HCT116 (cell line): ENCODE measurements at regions not wholly inside any gene's neighbourhood (a gene's known extent, or its start where the extent isn't known, plus 50 kb on each side); places are given as distances from the start of the nearest gene placed in this dataset.

ENCODE experiments used
- ATAC-seq: fragments of 200-7000 bp; cut with Tn5 transposase; 2 replicates; pipeline ENCODE4 v1.9.1; 2020; ENCODE audit warnings: mild to moderate bottlenecking, moderate library complexity
- BruUV-seq: library from RNA; stranded (reverse); fragments of 400-500 nt; replicated peaks from 2 replicates; lab custom pipeline; 2021; lab: Mats Ljungman, UMichigan
- CTCF ChIA-PET: fragments of 300-600 bp; sonication (Branson Sonifier 250); formaldehyde crosslinking; loops from one replicate; lab custom pipeline; 2021; ENCODE audit warnings: antibody characterized with exemption; lab: Charles Lee
- POLR2A ChIA-PET: fragments of 300-600, 350-600 bp; sonication (Branson Sonifier 250); formaldehyde crosslinking; loops from one replicate; lab custom pipeline; 2021; ENCODE audit warnings: antibody characterized with exemption; lab: Charles Lee
- RAD21 ChIA-PET, 2 experiments: fragments of 300-600 bp; sonication (Branson Sonifier 250); formaldehyde crosslinking; loops; one replicate each; lab custom pipeline; 2023; ENCODE audit warnings: low total read pairs in 2 of 2; ENCODE audit not compliant: uncharacterized antibody in 2 of 2, unreplicated experiment in 2 of 2, low non-redundant PET in 1 of 2; lab: Charles Lee
- DNase-seq: peaks from one replicate; pipeline ENCODE4 v3.0.0-alpha.2; 2010; ENCODE audit warnings: low read depth, low spot score
- H2AFZ ChIP-seq: fragments of 200-600 bp; shearing (Covaris generic), sonication (generic); 2 replicates; pipeline ENCODE4 v1.6.1; 2017; ENCODE audit warnings: low read depth, mixed run types, mixed read lengths, antibody characterized with exemption, low read length; ENCODE audit not compliant: poor library complexity, severe bottlenecking
- H3K27ac ChIP-seq: 2 replicates; pipeline ENCODE4 v1.5.1; 2012; ENCODE audit warnings: low read depth, low read length
- H3K27me3 ChIP-seq: fragments of 200-600 bp; sonication (generic); 2 replicates; pipeline ENCODE4 v1.6.1; 2016; ENCODE audit warnings: mixed run types, low read length, mixed read lengths; ENCODE audit not compliant: insufficient read depth
- H3K36me3 ChIP-seq, 2 experiments: fragments of 200-500 bp in 1 of 2; fragments of 200-600 bp in 1 of 2; sonication (Bioruptor generic) in 1 of 2; sonication (generic) in 1 of 2; 2 replicates each; pipeline versions ENCODE4 v1.5.1 to v1.6.1; 2014 to 2016; ENCODE audit warnings: low read length in 2 of 2, inconsistent platforms in 1 of 2, mixed read lengths in 1 of 2, mixed run types in 1 of 2; ENCODE audit not compliant: insufficient read depth in 2 of 2, control insufficient read depth in 1 of 2
- H3K4me1 ChIP-seq, 2 experiments: fragments of 200-600 bp in 1 of 2; sonication (generic) in 1 of 2; 2 replicates each; pipeline versions ENCODE4 v1.5.1 to v1.6.1; 2012 to 2017; ENCODE audit warnings: low read length in 2 of 2, inconsistent platforms in 1 of 2, mild to moderate bottlenecking in 1 of 2, mixed read lengths in 1 of 2, mixed run types in 1 of 2, moderate library complexity in 1 of 2; ENCODE audit not compliant: insufficient read depth in 2 of 2, control insufficient read depth in 1 of 2
- H3K4me2 ChIP-seq: fragments of 200-600 bp; sonication (generic); 2 replicates; pipeline ENCODE4 v1.6.1; 2017; ENCODE audit warnings: mixed run types, low read length, mixed read lengths
- H3K4me3 ChIP-seq, 2 experiments: fragments of 200-600 bp in 1 of 2; sonication (generic) in 1 of 2; replicated peaks in 1 of 2; 2 replicates each; pipeline ENCODE4 v1.5.1; 2011 to 2016; ENCODE audit warnings: low read length in 2 of 2, control low read depth in 1 of 2, low read depth in 1 of 2, mild to moderate bottlenecking in 1 of 2, mixed read lengths in 1 of 2, mixed run types in 1 of 2
- H3K79me2 ChIP-seq: fragments of 200-600 bp; sonication (generic); 2 replicates; pipeline ENCODE4 v1.6.1; 2017; ENCODE audit warnings: mild to moderate bottlenecking, mixed run types, low read length, moderate library complexity, mixed read lengths; ENCODE audit not compliant: insufficient read depth
- H3K9ac ChIP-seq: fragments of 200-600 bp; sonication (generic); 2 replicates; pipeline ENCODE4 v1.6.1; 2016; ENCODE audit warnings: low read length, mixed read lengths
- H3K9me2 ChIP-seq: fragments of 200-600 bp; sonication (generic), shearing (Covaris generic); 2 replicates; pipeline ENCODE4 v1.6.1; 2017; ENCODE audit warnings: mixed run types, mild to moderate bottlenecking, moderate library complexity; ENCODE audit not compliant: insufficient read depth
- H3K9me3 ChIP-seq, 2 experiments: fragments of 200-500 bp in 1 of 2; fragments of 200-600 bp in 1 of 2; sonication (Bioruptor generic) in 1 of 2; sonication (generic) in 1 of 2; 2 replicates each; pipeline ENCODE4 v1.6.1; 2014 to 2017; ENCODE audit warnings: low read length in 2 of 2, mixed read lengths in 2 of 2, inconsistent platforms in 1 of 2, low read depth in 1 of 2, mild to moderate bottlenecking in 1 of 2, mixed run types in 1 of 2, moderate library complexity in 1 of 2; ENCODE audit not compliant: control insufficient read depth in 1 of 2, insufficient read depth in 1 of 2
- H4K20me1 ChIP-seq: fragments of 200-600 bp; sonication (generic), shearing (Covaris generic); 2 replicates; pipeline ENCODE4 v1.6.1; 2017; ENCODE audit warnings: mixed run types, mild to moderate bottlenecking, moderate library complexity; ENCODE audit not compliant: insufficient read depth
- CBX3 ChIP-seq: IDR thresholded peaks from 2 replicates; pipeline ENCODE4 v1.6.1; 2012; ENCODE audit warnings: low read depth
- EGR1 ChIP-seq: IDR thresholded peaks from 2 replicates; pipeline ENCODE4 v1.6.1; 2012; ENCODE audit warnings: low read depth
- ELF1 ChIP-seq: IDR thresholded peaks from 2 replicates; pipeline ENCODE4 v1.6.1; 2012; ENCODE audit warnings: low read depth, borderline replicate concordance
- EZH2 ChIP-seq: fragments of 200-600 bp; sonication (generic); IDR thresholded peaks from 2 replicates; pipeline ENCODE4 v1.6.1; 2017; ENCODE audit warnings: antibody characterized with exemption, mixed run types
- EZH2phosphoT487 ChIP-seq: fragments of 200-600 bp; IDR thresholded peaks from 2 replicates; pipeline ENCODE4 v1.6.1; 2018; ENCODE audit warnings: antibody characterized with exemption, borderline replicate concordance
- FOSL1 ChIP-seq: IDR thresholded peaks from 2 replicates; pipeline ENCODE4 v1.6.1; 2012; ENCODE audit warnings: low read depth
- JUND ChIP-seq: IDR thresholded peaks from 2 replicates; pipeline ENCODE4 v1.6.1; 2012
- POLR2A ChIP-seq: IDR thresholded peaks from 2 replicates; pipeline ENCODE4 v1.7.0; 2011; ENCODE audit warnings: borderline replicate concordance; ENCODE audit not compliant: insufficient read depth, insufficient read length; ENCODE audit errors: extremely low read depth
- POLR2AphosphoS5 ChIP-seq: IDR thresholded peaks from 2 replicates; pipeline ENCODE4 v1.6.1; 2011; ENCODE audit warnings: mild to moderate bottlenecking, low read depth, low read length, moderate library complexity
- RAD21 ChIP-seq: IDR thresholded peaks from 2 replicates; pipeline ENCODE4 v1.6.1; 2012; ENCODE audit warnings: low read depth, mild to moderate bottlenecking
- SIN3A ChIP-seq: IDR thresholded peaks from 2 replicates; pipeline ENCODE4 v1.6.1; 2012; ENCODE audit warnings: low read depth
- SP1 ChIP-seq: IDR thresholded peaks from 2 replicates; pipeline ENCODE4 v1.6.1; 2012; ENCODE audit warnings: low read depth
- SRF ChIP-seq: IDR thresholded peaks from 2 replicates; pipeline ENCODE4 v1.6.1; 2012; ENCODE audit warnings: low read depth
- TCF7L2 ChIP-seq: IDR thresholded peaks from 2 replicates; pipeline ENCODE4 v1.7.0; 2011; ENCODE audit warnings: borderline replicate concordance, inconsistent platforms; ENCODE audit not compliant: insufficient read depth, insufficient read length; ENCODE audit errors: extremely low read depth
- YY1 ChIP-seq: IDR thresholded peaks from 2 replicates; pipeline ENCODE4 v1.6.1; 2011; ENCODE audit warnings: low read length, low read depth, moderate library complexity, mild to moderate bottlenecking; ENCODE audit not compliant: insufficient replicate concordance; ENCODE audit errors: extremely low read depth
- intact Hi-C: fragments of 100-400 bp; cut with micrococcal nuclease; formaldehyde crosslinking; loops from 2 replicates; pipeline ENCODE4 v1.10.0; 2022
- TF ChIP-seq, protein P1 (sequence below), 3 experiments: fragments of 200-600 bp in 1 of 3; sonication (generic) in 1 of 3; IDR thresholded peaks in 2 of 3; conservative IDR thresholded peaks in 1 of 3; 2 replicates each; pipeline ENCODE4 v1.5.1; 2012 to 2017; ENCODE audit warnings: low read depth in 2 of 3, low read length in 2 of 3, antibody characterized with exemption in 1 of 3, borderline replicate concordance in 1 of 3, control low read depth in 1 of 3, mild to moderate bottlenecking in 1 of 3, mixed read lengths in 1 of 3, mixed run types in 1 of 3, moderate library complexity in 1 of 3; ENCODE audit not compliant: insufficient read depth in 1 of 3
- TF ChIP-seq, protein P2 (sequence below): IDR thresholded peaks from 2 replicates; pipeline ENCODE4 v1.6.1; 2011; ENCODE audit warnings: mild to moderate bottlenecking, low read length, moderate library complexity; ENCODE audit not compliant: insufficient replicate concordance; ENCODE audit errors: extremely low read depth
- TF ChIP-seq, protein P3 (sequence below): IDR thresholded peaks from 2 replicates; pipeline ENCODE4 v1.6.1; 2012; ENCODE audit warnings: low read depth
- TF ChIP-seq, protein P4 (sequence below): IDR thresholded peaks from 2 replicates; pipeline ENCODE4 v1.6.1; 2012
- TF ChIP-seq, protein P5 (sequence below): IDR thresholded peaks from 2 replicates; pipeline ENCODE4 v1.6.1; 2012

DNA sequence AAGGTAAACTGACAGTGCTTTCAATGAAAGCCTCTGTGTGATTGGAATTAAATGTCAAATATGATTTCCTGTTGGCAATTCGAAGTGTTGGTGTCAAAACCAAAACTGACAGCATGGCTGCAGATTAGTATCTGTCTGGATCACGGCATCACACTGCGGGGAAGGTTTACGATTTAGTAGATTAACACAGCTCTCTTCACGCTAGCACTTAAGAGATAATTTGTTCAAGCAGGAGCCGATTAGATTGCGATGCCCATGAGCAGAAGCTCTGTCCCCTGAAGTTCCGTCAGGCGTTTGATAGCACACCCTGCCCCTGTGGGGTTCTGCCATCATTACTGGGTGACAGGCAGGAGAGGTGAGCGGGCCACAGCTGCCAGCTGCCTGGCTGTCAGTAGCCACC, 279.5 kb upstream of the AUTS2 start:
- RAD21 ChIA-PET, result no interaction called here
- H4K20me1 ChIP-seq, result no peaks in the 10 kb centered on the region
- CTCF ChIA-PET, result no interaction called here
- H3K9me3 ChIP-seq, result peaks cover 0 to 31% of the 10 kb centered on the region in 2 experiments; a peak in 2 of 4 replicates
- no peak overlapping the region for H2AFZ ChIP-seq
- H3K4me3 ChIP-seq, result no peak overlapping the region
- no peak overlapping the region for H3K4me2 ChIP-seq
- DNase-seq (no peak), ATAC-seq (no peak)
- intact Hi-C loops, result no loop called here
- TF ChIP-seq, protein P1, sequence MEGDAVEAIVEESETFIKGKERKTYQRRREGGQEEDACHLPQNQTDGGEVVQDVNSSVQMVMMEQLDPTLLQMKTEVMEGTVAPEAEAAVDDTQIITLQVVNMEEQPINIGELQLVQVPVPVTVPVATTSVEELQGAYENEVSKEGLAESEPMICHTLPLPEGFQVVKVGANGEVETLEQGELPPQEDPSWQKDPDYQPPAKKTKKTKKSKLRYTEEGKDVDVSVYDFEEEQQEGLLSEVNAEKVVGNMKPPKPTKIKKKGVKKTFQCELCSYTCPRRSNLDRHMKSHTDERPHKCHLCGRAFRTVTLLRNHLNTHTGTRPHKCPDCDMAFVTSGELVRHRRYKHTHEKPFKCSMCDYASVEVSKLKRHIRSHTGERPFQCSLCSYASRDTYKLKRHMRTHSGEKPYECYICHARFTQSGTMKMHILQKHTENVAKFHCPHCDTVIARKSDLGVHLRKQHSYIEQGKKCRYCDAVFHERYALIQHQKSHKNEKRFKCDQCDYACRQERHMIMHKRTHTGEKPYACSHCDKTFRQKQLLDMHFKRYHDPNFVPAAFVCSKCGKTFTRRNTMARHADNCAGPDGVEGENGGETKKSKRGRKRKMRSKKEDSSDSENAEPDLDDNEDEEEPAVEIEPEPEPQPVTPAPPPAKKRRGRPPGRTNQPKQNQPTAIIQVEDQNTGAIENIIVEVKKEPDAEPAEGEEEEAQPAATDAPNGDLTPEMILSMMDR (IDR thresholded peaks at IDR 0.05 in 2 of 3, conservative IDR thresholded peaks at IDR 0.05 in 1 of 3; ENCODE audit: borderline replicate concordance in 1 of 3, insufficient read depth in 1 of 3, low read depth in 2 of 3, low read length in 2 of 3), result no peak
- TF ChIP-seq RAD21 (no peak), EZH2phosphoT487 (no peak), TCF7L2 (no peak), EGR1 (no peak), FOSL1 (no peak), SP1 (no peak), EZH2 (no peak), SRF (no peak), YY1 (no peak), POLR2A (no peak), ELF1 (no peak), CBX3 (no peak), JUND (no peak), SIN3A (no peak), POLR2AphosphoS5 (no peak)
- TF ChIP-seq, protein P2, sequence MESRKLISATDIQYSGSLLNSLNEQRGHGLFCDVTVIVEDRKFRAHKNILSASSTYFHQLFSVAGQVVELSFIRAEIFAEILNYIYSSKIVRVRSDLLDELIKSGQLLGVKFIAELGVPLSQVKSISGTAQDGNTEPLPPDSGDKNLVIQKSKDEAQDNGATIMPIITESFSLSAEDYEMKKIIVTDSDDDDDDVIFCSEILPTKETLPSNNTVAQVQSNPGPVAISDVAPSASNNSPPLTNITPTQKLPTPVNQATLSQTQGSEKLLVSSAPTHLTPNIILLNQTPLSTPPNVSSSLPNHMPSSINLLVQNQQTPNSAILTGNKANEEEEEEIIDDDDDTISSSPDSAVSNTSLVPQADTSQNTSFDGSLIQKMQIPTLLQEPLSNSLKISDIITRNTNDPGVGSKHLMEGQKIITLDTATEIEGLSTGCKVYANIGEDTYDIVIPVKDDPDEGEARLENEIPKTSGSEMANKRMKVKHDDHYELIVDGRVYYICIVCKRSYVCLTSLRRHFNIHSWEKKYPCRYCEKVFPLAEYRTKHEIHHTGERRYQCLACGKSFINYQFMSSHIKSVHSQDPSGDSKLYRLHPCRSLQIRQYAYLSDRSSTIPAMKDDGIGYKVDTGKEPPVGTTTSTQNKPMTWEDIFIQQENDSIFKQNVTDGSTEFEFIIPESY, result no peak
- TF ChIP-seq, protein P3, sequence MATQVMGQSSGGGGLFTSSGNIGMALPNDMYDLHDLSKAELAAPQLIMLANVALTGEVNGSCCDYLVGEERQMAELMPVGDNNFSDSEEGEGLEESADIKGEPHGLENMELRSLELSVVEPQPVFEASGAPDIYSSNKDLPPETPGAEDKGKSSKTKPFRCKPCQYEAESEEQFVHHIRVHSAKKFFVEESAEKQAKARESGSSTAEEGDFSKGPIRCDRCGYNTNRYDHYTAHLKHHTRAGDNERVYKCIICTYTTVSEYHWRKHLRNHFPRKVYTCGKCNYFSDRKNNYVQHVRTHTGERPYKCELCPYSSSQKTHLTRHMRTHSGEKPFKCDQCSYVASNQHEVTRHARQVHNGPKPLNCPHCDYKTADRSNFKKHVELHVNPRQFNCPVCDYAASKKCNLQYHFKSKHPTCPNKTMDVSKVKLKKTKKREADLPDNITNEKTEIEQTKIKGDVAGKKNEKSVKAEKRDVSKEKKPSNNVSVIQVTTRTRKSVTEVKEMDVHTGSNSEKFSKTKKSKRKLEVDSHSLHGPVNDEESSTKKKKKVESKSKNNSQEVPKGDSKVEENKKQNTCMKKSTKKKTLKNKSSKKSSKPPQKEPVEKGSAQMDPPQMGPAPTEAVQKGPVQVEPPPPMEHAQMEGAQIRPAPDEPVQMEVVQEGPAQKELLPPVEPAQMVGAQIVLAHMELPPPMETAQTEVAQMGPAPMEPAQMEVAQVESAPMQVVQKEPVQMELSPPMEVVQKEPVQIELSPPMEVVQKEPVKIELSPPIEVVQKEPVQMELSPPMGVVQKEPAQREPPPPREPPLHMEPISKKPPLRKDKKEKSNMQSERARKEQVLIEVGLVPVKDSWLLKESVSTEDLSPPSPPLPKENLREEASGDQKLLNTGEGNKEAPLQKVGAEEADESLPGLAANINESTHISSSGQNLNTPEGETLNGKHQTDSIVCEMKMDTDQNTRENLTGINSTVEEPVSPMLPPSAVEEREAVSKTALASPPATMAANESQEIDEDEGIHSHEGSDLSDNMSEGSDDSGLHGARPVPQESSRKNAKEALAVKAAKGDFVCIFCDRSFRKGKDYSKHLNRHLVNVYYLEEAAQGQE, result no peak
- TF ChIP-seq, protein P4, sequence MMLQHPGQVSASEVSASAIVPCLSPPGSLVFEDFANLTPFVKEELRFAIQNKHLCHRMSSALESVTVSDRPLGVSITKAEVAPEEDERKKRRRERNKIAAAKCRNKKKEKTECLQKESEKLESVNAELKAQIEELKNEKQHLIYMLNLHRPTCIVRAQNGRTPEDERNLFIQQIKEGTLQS, result no peak
- TF ChIP-seq, protein P5, sequence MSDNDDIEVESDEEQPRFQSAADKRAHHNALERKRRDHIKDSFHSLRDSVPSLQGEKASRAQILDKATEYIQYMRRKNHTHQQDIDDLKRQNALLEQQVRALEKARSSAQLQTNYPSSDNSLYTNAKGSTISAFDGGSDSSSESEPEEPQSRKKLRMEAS, result no peak
- BruUV-seq, result no TSS peak
- no peaks in the 10 kb centered on the region for H3K36me3 ChIP-seq
- no peaks in the 10 kb centered on the region for H3K4me1 ChIP-seq
- no peaks in the 10 kb centered on the region for H3K79me2 ChIP-seq
- no peak overlapping the region for H3K27ac ChIP-seq
- H3K27me3 ChIP-seq, result no peaks in the 10 kb centered on the region
- H3K9ac ChIP-seq, result no peak overlapping the region
- POLR2A ChIA-PET, result no interaction called here
- no peaks in the 10 kb centered on the region for H3K9me2 ChIP-seq
